Neural cell (in vitro differentiated cells): ENCODE measurements at regions not wholly inside any gene's neighbourhood (a gene's known extent, or its start where the extent isn't known, plus 50 kb on each side); places are given as distances from the start of the nearest gene placed in this dataset.

Experiments used
- H2AFZ ChIP-seq: fragments of 200-600, 300-800 bp; sonication (generic), shearing (Covaris generic); 2 replicates; pipeline ENCODE4 v1.6.0; 2014; ENCODE audit warnings: low read depth, mild to moderate bottlenecking, antibody characterized with exemption, low read length, moderate library complexity
- H3F3A ChIP-seq: fragments of 200-600 bp; shearing (Covaris generic); 2 replicates; pipeline ENCODE4 v1.6.1; 2016; ENCODE audit warnings: mild to moderate bottlenecking, moderate library complexity, mixed read lengths, antibody characterized with exemption, low read length; ENCODE audit not compliant: insufficient read depth, poor library complexity, severe bottlenecking
- H3K27ac ChIP-seq: fragments of 200-600, 300-800 bp; sonication (generic), shearing (Covaris generic); 2 replicates; pipeline ENCODE4 v1.5.1; 2014; ENCODE audit warnings: mild to moderate bottlenecking, low read length, moderate library complexity
- H3K27me3 ChIP-seq: fragments of 300-800, 200-600 bp; sonication (generic), shearing (Covaris generic); 2 replicates; pipeline ENCODE4 v1.6.0; 2014; ENCODE audit warnings: mild to moderate bottlenecking, low read depth, low read length, moderate library complexity; ENCODE audit not compliant: insufficient read depth
- H3K36me3 ChIP-seq: fragments of 300-800, 200-600 bp; sonication (generic), shearing (Covaris generic); 2 replicates; pipeline ENCODE4 v1.5.1; 2014; ENCODE audit warnings: mild to moderate bottlenecking, antibody characterized with exemption, low read length, moderate library complexity; ENCODE audit not compliant: insufficient read depth
- H3K4me2 ChIP-seq: fragments of 300-800, 200-600 bp; sonication (generic), shearing (Covaris generic); 2 replicates; pipeline ENCODE4 v1.6.0; 2014; ENCODE audit warnings: mild to moderate bottlenecking, low read length
- H3K4me3 ChIP-seq: fragments of 300-800, 200-600 bp; sonication (generic), shearing (Covaris generic); 2 replicates; pipeline ENCODE4 v1.5.1; 2014; ENCODE audit warnings: mild to moderate bottlenecking, low read length, moderate library complexity
- H3K79me2 ChIP-seq: fragments of 200-600 bp; shearing (Covaris generic); replicated peaks from 2 replicates; pipeline ENCODE4 v1.6.0; 2014; ENCODE audit warnings: mild to moderate bottlenecking, low read length, moderate library complexity; ENCODE audit not compliant: insufficient read depth
- H3K9ac ChIP-seq: fragments of 300-800, 200-600 bp; sonication (generic), shearing (Covaris generic); 2 replicates; pipeline ENCODE4 v1.6.1; 2016; ENCODE audit warnings: mild to moderate bottlenecking, low read length, mixed read lengths
- H3K9me2 ChIP-seq: fragments of 200-600 bp; shearing (Covaris generic); 2 replicates; pipeline ENCODE4 v1.6.1; 2016; ENCODE audit warnings: mild to moderate bottlenecking, low read length, mixed read lengths; ENCODE audit not compliant: insufficient read depth
- H3K9me3 ChIP-seq: fragments of 200-600, 300-800 bp; sonication (generic), shearing (Covaris generic); 2 replicates; pipeline ENCODE4 v1.6.1; 2016; ENCODE audit warnings: mild to moderate bottlenecking, mixed run types, low read length, moderate library complexity, mixed read lengths
- H4K20me1 ChIP-seq: fragments of 200-600 bp; shearing (Covaris generic); 2 replicates; pipeline ENCODE4 v1.6.1; 2016; ENCODE audit warnings: mild to moderate bottlenecking, mixed run types; ENCODE audit not compliant: insufficient read depth
- CTCF ChIP-seq: fragments of 450-650 bp; IDR thresholded peaks from 2 replicates; pipeline ENCODE4 v1.5.1; 2014; ENCODE audit warnings: antibody characterized with exemption, mild to moderate bottlenecking, moderate library complexity; ENCODE audit not compliant: poor library complexity, severe bottlenecking
- EP300 ChIP-seq: fragments of 450-650 bp; conservative IDR thresholded peaks from 2 replicates; pipeline ENCODE4 v1.6.1; 2014; ENCODE audit warnings: antibody characterized with exemption, mild to moderate bottlenecking, moderate library complexity; ENCODE audit not compliant: poor library complexity, severe bottlenecking
- EZH2 ChIP-seq: fragments of 200-600, 300-800 bp; shearing (Covaris generic), sonication (generic); IDR thresholded peaks from 2 replicates; pipeline ENCODE4 v1.6.1; 2014; ENCODE audit warnings: antibody characterized with exemption, low read length, borderline replicate concordance, mild to moderate bottlenecking; ENCODE audit not compliant: insufficient read depth, poor library complexity, severe bottlenecking
- MXI1 ChIP-seq: fragments of 450-650 bp; conservative IDR thresholded peaks from 2 replicates; pipeline ENCODE4 v1.6.1; 2014; ENCODE audit warnings: antibody characterized with exemption, mild to moderate bottlenecking; ENCODE audit not compliant: poor library complexity, severe bottlenecking
- POLR2AphosphoS5 ChIP-seq: IDR thresholded peaks from 2 replicates; pipeline ENCODE4 v1.6.1; 2012
- RAD21 ChIP-seq: fragments of 450-650 bp; conservative IDR thresholded peaks from 2 replicates; pipeline ENCODE4 v1.6.1; 2014; ENCODE audit warnings: antibody characterized with exemption, mild to moderate bottlenecking, moderate library complexity
- REST ChIP-seq: IDR thresholded peaks from 2 replicates; pipeline ENCODE4 v1.6.1; 2012; ENCODE audit warnings: borderline replicate concordance
- SMC3 ChIP-seq: fragments of 450-650 bp; conservative IDR thresholded peaks from 2 replicates; pipeline ENCODE4 v1.6.1; 2014; ENCODE audit warnings: antibody characterized with exemption, mild to moderate bottlenecking, moderate library complexity; ENCODE audit not compliant: poor library complexity
- TAF1 ChIP-seq: IDR thresholded peaks from 2 replicates; pipeline ENCODE4 v1.6.1; 2012; ENCODE audit warnings: low read depth

GRCh38 chr2:78739282-78739681 lies 286.2 kb upstream of the REG3G start:
- Histone ChIP-seq H2AFZ (no peak overlapping the region), H4K20me1 (no peaks in the 10 kb centered on the region), H3K27me3 (no peaks in the 10 kb centered on the region), H3F3A (no peaks in the 10 kb centered on the region), H3K4me2 (no peak overlapping the region), H3K27ac (no peak overlapping the region), H3K9me3 (no peaks in the 10 kb centered on the region), H3K79me2 (no peaks in the 10 kb centered on the region), H3K4me3 (no peak overlapping the region), H3K9me2 (no peaks in the 10 kb centered on the region), H3K9ac (no peak overlapping the region), H3K36me3 (no peaks in the 10 kb centered on the region)
- TF ChIP-seq TAF1 (no peak), SMC3 (no peak), POLR2AphosphoS5 (no peak), REST (no peak), EZH2 (no peak), MXI1 (no peak), RAD21 (no peak), EP300 (no peak), CTCF (no peak)

- Histone ChIP-seq H3K79me2 (no peaks in the 10 kb centered on the region), H3K27me3 (no peaks in the 10 kb centered on the region), H4K20me1 (no peaks in the 10 kb centered on the region), H3K36me3 (no peaks in the 10 kb centered on the region), H3K4me2 (peak overlapping the region; percentile 14), H3F3A (no peaks in the 10 kb centered on the region), H3K9me2 (no peaks in the 10 kb centered on the region), H3K4me3 (no peak overlapping the region), H2AFZ (no peak overlapping the region), H3K9me3 (no peaks in the 10 kb centered on the region), H3K27ac (no peak overlapping the region), H3K9ac (no peak overlapping the region)
- TF ChIP-seq POLR2AphosphoS5 (peak; percentile 64), EZH2 (no peak), REST (peak; percentile 64)
Measured at GRCh38 chr2:78749638-78750037, 275.9 kb upstream of the REG3G start.
